ENCODE measurements at regions not wholly inside any gene's neighbourhood (a gene's known extent, or its start where the extent isn't known, plus 50 kb on each side); places are given as distances from the start of the nearest gene placed in this dataset.

- no peak for TF ChIP-seq JUND (IDR thresholded peaks at IDR 0.05)
- TF ChIP-seq POLR2AphosphoS5 (IDR thresholded peaks at IDR 0.05; ENCODE audit: low read depth, low read length): no peak
Measured at GRCh38 chr12:105508096-105508495, 177.6 kb downstream of the C12orf75 start.
